OCI-LY3 (cell line): ENCODE measurements at regions not wholly inside any gene's neighbourhood (a gene's known extent, or its start where the extent isn't known, plus 50 kb on each side); places are given as distances from the start of the nearest gene placed in this dataset.

Experiments used
- H2AFZ ChIP-seq: fragments of 200-600, 300-600 bp; shearing (Covaris generic); 2 replicates; pipeline ENCODE4 v1.6.0; 2014; ENCODE audit warnings: antibody characterized with exemption, low read depth, low read length
- H3K27ac ChIP-seq: fragments of 200-600, 300-600 bp; sonication (generic); 2 replicates; pipeline ENCODE4 v1.5.1; 2014; ENCODE audit warnings: mild to moderate bottlenecking, low read length, moderate library complexity, mixed read lengths
- H3K27me3 ChIP-seq: fragments of 200-600, 300-600 bp; sonication (generic); 2 replicates; pipeline ENCODE4 v1.6.1; 2014; ENCODE audit warnings: low read depth, low read length, mixed read lengths
- H3K36me3 ChIP-seq: fragments of 200-600, 300-600 bp; sonication (generic); replicated peaks from 2 replicates; pipeline ENCODE3; 2014; ENCODE audit warnings: low read depth, low read length, mixed read lengths
- H3K4me1 ChIP-seq: fragments of 300-600, 200-600 bp; sonication (generic); 2 replicates; pipeline ENCODE4 v1.6.1; 2014; ENCODE audit warnings: low read length, mixed read lengths
- H3K4me2 ChIP-seq: fragments of 200-600, 300-600 bp; sonication (generic); 2 replicates; pipeline ENCODE4 v1.6.1; 2014; ENCODE audit warnings: low read length, mixed read lengths
- H3K4me3 ChIP-seq: fragments of 300-600, 200-600 bp; sonication (generic); 2 replicates; pipeline ENCODE4 v1.5.1; 2014; ENCODE audit warnings: antibody characterized with exemption, mild to moderate bottlenecking, low read length, moderate library complexity
- H3K79me2 ChIP-seq: fragments of 300-600, 200-600 bp; shearing (Covaris generic); 2 replicates; pipeline ENCODE4 v1.6.1; 2014; ENCODE audit warnings: mild to moderate bottlenecking, low read length, mixed read lengths
- H3K9ac ChIP-seq: fragments of 300-600, 200-600 bp; shearing (Covaris generic); 2 replicates; pipeline ENCODE4 v1.6.0; 2014; ENCODE audit warnings: mild to moderate bottlenecking, low read length, moderate library complexity
- H3K9me3 ChIP-seq: fragments of 200-600, 300-600 bp; shearing (Covaris generic); 2 replicates; pipeline ENCODE4 v1.6.1; 2014; ENCODE audit warnings: low read length, mixed read lengths; ENCODE audit not compliant: insufficient read depth
- H4K20me1 ChIP-seq: fragments of 200-600, 300-600 bp; sonication (generic); 2 replicates; pipeline ENCODE4 v1.6.1; 2016; ENCODE audit warnings: low read length, mixed read lengths; ENCODE audit not compliant: insufficient read depth
- EZH2phosphoT487 ChIP-seq: fragments of 200-600 bp; shearing (Covaris generic); IDR thresholded peaks from 2 replicates; pipeline ENCODE4 v1.6.1; 2018; ENCODE audit warnings: antibody characterized with exemption, mixed run types, low read depth
- TF ChIP-seq, protein P1 (sequence below): fragments of 200-600, 300-600 bp; sonication (generic); IDR thresholded peaks from 2 replicates; pipeline ENCODE4 v1.5.1; 2014; ENCODE audit warnings: antibody characterized with exemption, low read length, low read depth

DNA sequence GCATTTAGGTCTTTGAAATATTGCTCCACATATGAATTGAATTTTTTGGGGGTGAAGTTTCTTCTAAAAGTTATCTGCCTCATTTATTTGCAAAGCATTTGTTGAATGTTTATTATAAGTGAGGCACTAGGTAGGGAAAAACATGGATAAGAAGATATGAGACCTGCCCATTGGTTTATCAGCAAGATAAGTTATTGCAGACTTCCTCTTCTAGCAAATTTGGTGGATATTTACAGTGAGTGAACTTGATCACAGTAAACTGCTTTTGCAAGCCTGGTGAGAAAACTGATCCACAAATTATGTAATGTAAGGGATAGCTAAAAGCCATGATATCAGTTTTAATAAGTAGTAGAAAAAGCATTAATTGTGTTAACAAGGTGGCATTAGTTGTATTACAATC is 364.8 kb downstream of the SOCS6 start:
- no peaks in the 10 kb centered on the region for H3K79me2 ChIP-seq
- no peaks in the 10 kb centered on the region for H3K9me3 ChIP-seq
- no peak overlapping the region for H3K27ac ChIP-seq
- no peak overlapping the region for H3K4me2 ChIP-seq
- H3K36me3 ChIP-seq: no peaks in the 10 kb centered on the region
- H2AFZ ChIP-seq: no peak overlapping the region
- no peak overlapping the region for H3K9ac ChIP-seq
- H3K4me3 ChIP-seq: no peak overlapping the region
- no peak for TF ChIP-seq EZH2phosphoT487
- TF ChIP-seq, protein P1, sequence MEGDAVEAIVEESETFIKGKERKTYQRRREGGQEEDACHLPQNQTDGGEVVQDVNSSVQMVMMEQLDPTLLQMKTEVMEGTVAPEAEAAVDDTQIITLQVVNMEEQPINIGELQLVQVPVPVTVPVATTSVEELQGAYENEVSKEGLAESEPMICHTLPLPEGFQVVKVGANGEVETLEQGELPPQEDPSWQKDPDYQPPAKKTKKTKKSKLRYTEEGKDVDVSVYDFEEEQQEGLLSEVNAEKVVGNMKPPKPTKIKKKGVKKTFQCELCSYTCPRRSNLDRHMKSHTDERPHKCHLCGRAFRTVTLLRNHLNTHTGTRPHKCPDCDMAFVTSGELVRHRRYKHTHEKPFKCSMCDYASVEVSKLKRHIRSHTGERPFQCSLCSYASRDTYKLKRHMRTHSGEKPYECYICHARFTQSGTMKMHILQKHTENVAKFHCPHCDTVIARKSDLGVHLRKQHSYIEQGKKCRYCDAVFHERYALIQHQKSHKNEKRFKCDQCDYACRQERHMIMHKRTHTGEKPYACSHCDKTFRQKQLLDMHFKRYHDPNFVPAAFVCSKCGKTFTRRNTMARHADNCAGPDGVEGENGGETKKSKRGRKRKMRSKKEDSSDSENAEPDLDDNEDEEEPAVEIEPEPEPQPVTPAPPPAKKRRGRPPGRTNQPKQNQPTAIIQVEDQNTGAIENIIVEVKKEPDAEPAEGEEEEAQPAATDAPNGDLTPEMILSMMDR: no peak
- no peaks in the 10 kb centered on the region for H4K20me1 ChIP-seq
- no peaks in the 10 kb centered on the region for H3K27me3 ChIP-seq
- no peaks in the 10 kb centered on the region; the same call in 1 of the 2 replicates for H3K4me1 ChIP-seq

DNA sequence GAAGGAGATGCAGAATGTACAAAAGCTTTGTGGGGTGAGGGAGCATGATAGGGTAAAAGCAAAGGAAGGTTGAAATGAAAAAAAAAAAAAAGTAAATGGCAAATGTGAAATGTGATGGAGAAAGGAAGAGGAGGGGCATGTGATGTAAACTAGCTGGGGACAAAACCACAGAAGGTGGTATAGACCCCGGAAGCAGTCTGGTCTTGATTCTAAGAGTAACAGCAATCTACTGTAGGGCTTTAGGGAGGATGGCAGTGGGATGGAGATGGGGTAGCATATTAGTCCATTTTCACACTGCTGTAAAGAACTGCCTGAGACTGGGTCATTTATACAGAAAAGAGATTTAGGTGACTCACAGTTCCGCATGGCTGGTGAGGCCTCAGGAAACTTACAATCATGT is 362.0 kb downstream of the SOCS6 start:
- TF ChIP-seq EZH2phosphoT487: no peak
- TF ChIP-seq, protein P1: no peak
- no peak overlapping the region for H2AFZ ChIP-seq
- H3K27me3 ChIP-seq: no peaks in the 10 kb centered on the region
- H3K36me3 ChIP-seq: no peaks in the 10 kb centered on the region
- no peaks in the 10 kb centered on the region for H3K9me3 ChIP-seq
- H3K4me1 ChIP-seq: peaks cover 6% of the 10 kb centered on the region
- H3K4me2 ChIP-seq: no peak overlapping the region
- H4K20me1 ChIP-seq: no peaks in the 10 kb centered on the region
- no peaks in the 10 kb centered on the region for H3K79me2 ChIP-seq
- H3K4me3 ChIP-seq: no peak overlapping the region
- no peak overlapping the region for H3K9ac ChIP-seq
- no peak overlapping the region for H3K27ac ChIP-seq

DNA sequence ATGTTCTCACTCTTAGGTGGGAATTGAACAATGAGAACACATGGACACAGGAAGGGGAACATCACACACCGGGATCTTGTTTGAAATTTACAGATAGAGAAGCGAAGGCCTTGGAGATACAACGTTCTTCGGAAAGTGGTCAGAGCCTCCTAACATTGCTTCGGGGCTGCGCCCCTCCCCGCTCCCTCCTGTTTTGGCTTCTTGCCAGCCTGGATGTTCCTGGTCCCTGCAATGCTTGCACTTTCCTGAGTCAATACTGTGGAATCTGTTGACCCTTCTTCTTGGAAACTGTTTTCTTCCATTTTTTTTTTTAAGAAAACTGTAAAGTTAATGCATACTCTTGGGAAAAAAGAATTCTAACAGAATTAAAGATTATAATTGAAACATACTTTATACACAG is 360.8 kb downstream of the SOCS6 start:
- H3K27me3 ChIP-seq: no peaks in the 10 kb centered on the region
- TF ChIP-seq EZH2phosphoT487: no peak
- no peak overlapping the region for H3K27ac ChIP-seq
- H3K9ac ChIP-seq: no peak overlapping the region
- peaks cover 6% of the 10 kb centered on the region for H3K4me1 ChIP-seq
- H2AFZ ChIP-seq: no peak overlapping the region
- H3K9me3 ChIP-seq: no peaks in the 10 kb centered on the region
- no peaks in the 10 kb centered on the region for H3K36me3 ChIP-seq
- H3K4me3 ChIP-seq: no peak overlapping the region
- no peaks in the 10 kb centered on the region for H4K20me1 ChIP-seq
- H3K4me2 ChIP-seq: no peak overlapping the region
- no peaks in the 10 kb centered on the region for H3K79me2 ChIP-seq

GRCh38 chr18:70645971-70646370 is 357.1 kb downstream of the SOCS6 start:
- Histone ChIP-seq H3K4me2 (no peak overlapping the region), H3K9ac (no peak overlapping the region), H3K79me2 (no peaks in the 10 kb centered on the region), H3K4me1 (peaks cover 6% of the 10 kb centered on the region), H4K20me1 (no peaks in the 10 kb centered on the region), H3K36me3 (no peaks in the 10 kb centered on the region), H2AFZ (no peak overlapping the region), H3K9me3 (no peaks in the 10 kb centered on the region), H3K4me3 (no peak overlapping the region), H3K27me3 (no peaks in the 10 kb centered on the region), H3K27ac (no peak overlapping the region)
- TF ChIP-seq, protein P1: no peak
- TF ChIP-seq EZH2phosphoT487: no peak

GRCh38 chr18:70643812-70644211 is 355.0 kb downstream of the SOCS6 start:
- H3K4me2 ChIP-seq: no peak overlapping the region
- no peaks in the 10 kb centered on the region for H3K9me3 ChIP-seq
- no peak overlapping the region for H3K9ac ChIP-seq
- no peak overlapping the region for H3K4me3 ChIP-seq
- no peaks in the 10 kb centered on the region for H4K20me1 ChIP-seq
- H2AFZ ChIP-seq: no peak overlapping the region
- no peaks in the 10 kb centered on the region for H3K36me3 ChIP-seq
- H3K4me1 ChIP-seq: peaks cover 6% of the 10 kb centered on the region
- H3K79me2 ChIP-seq: no peaks in the 10 kb centered on the region
- no peak overlapping the region for H3K27ac ChIP-seq
- H3K27me3 ChIP-seq: no peaks in the 10 kb centered on the region
- TF ChIP-seq, protein P1: no peak
- no peak for TF ChIP-seq EZH2phosphoT487
